Astrocyte (in vitro differentiated cells and primary cell): ENCODE measurements at regions not wholly inside any gene's neighbourhood (a gene's known extent, or its start where the extent isn't known, plus 50 kb on each side); places are given as distances from the start of the nearest gene placed in this dataset.
"Not testable (repeated sequence)": the region's sequence is repeated elsewhere in the genome, so short reads cannot be mapped to it uniquely, and the experiment has no call there.

Source experiments
- DNase-seq: peaks from one replicate; pipeline ENCODE4 v3.0.0-alpha.2; 2010; ENCODE audit warnings: low read depth
- FAIRE-seq: peaks from 2 replicates; lab custom pipeline; 2011; peaks lifted over from hg19 to GRCh38; lab: Jason Lieb, UNC
- H2AFZ ChIP-seq: 2 replicates; pipeline ENCODE4 v1.6.0; 2012; ENCODE audit warnings: low read depth, low read length, inconsistent platforms
- H3K27ac ChIP-seq: 2 replicates; pipeline ENCODE4 v1.5.1; 2011; ENCODE audit warnings: low read depth, low read length, inconsistent platforms
- H3K27me3 ChIP-seq: 2 replicates; pipeline ENCODE4 v1.6.0; 2011; ENCODE audit warnings: low read length, inconsistent platforms; ENCODE audit not compliant: insufficient read depth
- H3K36me3 ChIP-seq: 2 replicates; pipeline ENCODE4 v1.5.1; 2011; ENCODE audit warnings: low read length, inconsistent platforms; ENCODE audit not compliant: insufficient read depth
- H3K4me1 ChIP-seq: 2 replicates; pipeline ENCODE4 v1.5.1; 2011; ENCODE audit warnings: low read length, inconsistent platforms; ENCODE audit not compliant: insufficient read depth
- H3K4me2 ChIP-seq: 2 replicates; pipeline ENCODE4 v1.6.0; 2012; ENCODE audit warnings: low read length, inconsistent platforms
- H3K4me3 ChIP-seq: 2 replicates; pipeline ENCODE4 v1.5.1; 2011; ENCODE audit warnings: low read depth, mild to moderate bottlenecking, low read length, inconsistent platforms; ENCODE audit not compliant: insufficient read depth
- H3K79me2 ChIP-seq: 2 replicates; pipeline ENCODE4 v1.6.0; 2012; ENCODE audit warnings: mild to moderate bottlenecking, low read length, inconsistent platforms; ENCODE audit not compliant: insufficient read depth
- H3K9ac ChIP-seq: 2 replicates; pipeline ENCODE4 v1.6.0; 2012; ENCODE audit warnings: mild to moderate bottlenecking, low read length, inconsistent platforms
- H3K9me3 ChIP-seq: 2 replicates; pipeline ENCODE4 v1.5.1; 2012; ENCODE audit warnings: low read depth, mild to moderate bottlenecking, low read length, inconsistent platforms; ENCODE audit not compliant: insufficient read depth
- H4K20me1 ChIP-seq: 2 replicates; pipeline ENCODE4 v1.6.0; 2012; ENCODE audit warnings: low read length, inconsistent platforms; ENCODE audit not compliant: insufficient read depth
- H3K27ac Mint-ChIP-seq: one replicate; pipeline ENCODE4 v1.8.0; 2021; ENCODE audit warnings: mild to moderate bottlenecking, mixed read lengths; ENCODE audit not compliant: unreplicated experiment
- H3K27me3 Mint-ChIP-seq: one replicate; pipeline ENCODE4 v1.8.0; 2021; ENCODE audit warnings: low read depth, mixed read lengths; ENCODE audit not compliant: unreplicated experiment
- H3K36me3 Mint-ChIP-seq: one replicate; pipeline ENCODE4 v1.8.0; 2021; ENCODE audit warnings: low read depth, mixed read lengths; ENCODE audit not compliant: unreplicated experiment
- H3K4me1 Mint-ChIP-seq: one replicate; pipeline ENCODE4 v1.8.0; 2021; ENCODE audit warnings: low read depth, mixed read lengths; ENCODE audit not compliant: unreplicated experiment
- H3K4me3 Mint-ChIP-seq: one replicate; pipeline ENCODE4 v1.8.0; 2021; ENCODE audit warnings: mild to moderate bottlenecking, moderate library complexity, mixed read lengths; ENCODE audit not compliant: unreplicated experiment
- H3K9me3 Mint-ChIP-seq: one replicate; pipeline ENCODE4 v1.8.0; 2021; ENCODE audit warnings: mild to moderate bottlenecking, mixed read lengths; ENCODE audit not compliant: unreplicated experiment
- CTCF ChIP-seq: IDR thresholded peaks from 2 replicates; pipeline ENCODE4 v1.5.1; 2011; ENCODE audit warnings: low read depth, mild to moderate bottlenecking, inconsistent platforms, low read length, moderate library complexity; ENCODE audit not compliant: insufficient read depth
- EZH2 ChIP-seq: IDR thresholded peaks from 2 replicates; pipeline ENCODE4 v1.6.1; 2012; ENCODE audit warnings: mild to moderate bottlenecking, low read length, inconsistent platforms; ENCODE audit not compliant: insufficient read depth

- no peak overlapping the region for H3K4me3 ChIP-seq
- DNase-seq: no peak
- no peak overlapping the region for H3K27ac ChIP-seq
- Mint-ChIP-seq H3K4me1 (peaks cover 12% of the 10 kb centered on the region), H3K9me3 (no peaks in the 10 kb centered on the region), H3K36me3 (no peaks in the 10 kb centered on the region), H3K27me3 (peaks cover 5% of the 10 kb centered on the region), H3K4me3 (no peak overlapping the region), H3K27ac (no peak overlapping the region)
- no peak overlapping the region for H2AFZ ChIP-seq
- peaks cover 21% of the 10 kb centered on the region for H3K4me1 ChIP-seq
- H3K79me2 ChIP-seq: no peaks in the 10 kb centered on the region
- no peak for FAIRE-seq
- no peak overlapping the region for H3K9ac ChIP-seq
- H4K20me1 ChIP-seq: no peaks in the 10 kb centered on the region
- no peaks in the 10 kb centered on the region for H3K36me3 ChIP-seq
- H3K27me3 ChIP-seq: peaks cover 2% of the 10 kb centered on the region
- TF ChIP-seq EZH2 (no peak), CTCF (no peak)
- no peaks in the 10 kb centered on the region for H3K9me3 ChIP-seq
- H3K4me2 ChIP-seq: no peak overlapping the region
Observed at GRCh38 chr16:29304251-29304650, 102.3 kb downstream of the NPIPB11 start.

DNA sequence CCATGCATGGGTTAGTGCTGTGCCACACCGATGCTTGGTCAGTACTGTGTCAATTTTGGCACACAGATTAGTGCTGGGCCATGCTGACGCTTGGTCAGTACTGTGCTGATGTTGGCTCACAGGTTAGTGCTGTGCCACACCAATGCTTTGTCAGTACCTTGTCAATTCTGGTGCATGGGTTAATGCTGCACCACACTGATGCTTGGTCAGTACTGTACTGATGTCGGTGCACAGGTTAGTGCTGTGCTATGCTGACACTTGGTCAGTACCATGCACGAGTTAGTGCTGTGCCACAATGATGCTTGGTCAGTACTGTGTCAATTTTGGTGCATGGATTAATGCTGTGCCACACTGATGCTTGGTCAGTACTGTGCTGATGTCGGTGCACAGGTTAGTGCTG is 103.0 kb downstream of the NPIPB11 start:
- no peaks in the 10 kb centered on the region for H3K9me3 ChIP-seq
- H3K79me2 ChIP-seq: no peaks in the 10 kb centered on the region
- H2AFZ ChIP-seq: no peak overlapping the region
- Mint-ChIP-seq H3K4me1 (peaks cover 12% of the 10 kb centered on the region), H3K36me3 (no peaks in the 10 kb centered on the region), H3K4me3 (no peak overlapping the region), H3K9me3 (no peaks in the 10 kb centered on the region), H3K27ac (no peak overlapping the region), H3K27me3 (peaks cover 5% of the 10 kb centered on the region)
- DNase-seq: no peak
- no peak for TF ChIP-seq EZH2
- no peak for TF ChIP-seq CTCF
- no peak overlapping the region for H3K9ac ChIP-seq
- no peaks in the 10 kb centered on the region for H3K36me3 ChIP-seq
- H3K4me1 ChIP-seq: peaks cover 18% of the 10 kb centered on the region
- H3K27ac ChIP-seq: no peak overlapping the region
- peaks cover 2% of the 10 kb centered on the region for H3K27me3 ChIP-seq
- H4K20me1 ChIP-seq: no peaks in the 10 kb centered on the region
- no peak overlapping the region for H3K4me2 ChIP-seq
- no peak overlapping the region for H3K4me3 ChIP-seq
- no peak for FAIRE-seq

- Histone ChIP-seq H4K20me1 (no peaks in the 10 kb centered on the region), H3K4me1 (peaks cover 13% of the 10 kb centered on the region), H3K4me2 (no peak overlapping the region), H2AFZ (no peak overlapping the region), H3K9me3 (no peaks in the 10 kb centered on the region), H3K27me3 (peaks cover 2% of the 10 kb centered on the region), H3K9ac (no peak overlapping the region), H3K27ac (no peak overlapping the region), H3K4me3 (no peak overlapping the region), H3K36me3 (no peaks in the 10 kb centered on the region), H3K79me2 (no peaks in the 10 kb centered on the region)
- TF ChIP-seq EZH2: no peak
- no peak for TF ChIP-seq CTCF
- FAIRE-seq: no peak
- no peak overlapping the region for H3K4me3 Mint-ChIP-seq
- H3K27me3 Mint-ChIP-seq: peaks cover 5% of the 10 kb centered on the region
- peaks cover 11% of the 10 kb centered on the region for H3K4me1 Mint-ChIP-seq
- H3K27ac Mint-ChIP-seq: no peak overlapping the region
- no peaks in the 10 kb centered on the region for H3K36me3 Mint-ChIP-seq
- H3K9me3 Mint-ChIP-seq: no peaks in the 10 kb centered on the region
- no peak for DNase-seq
Observed at GRCh38 chr16:29302976-29303375, 103.5 kb downstream of the NPIPB11 start.

GRCh38 chr16:29302433-29302832 is 104.1 kb downstream of the NPIPB11 start:
- not testable (repeated sequence) for H3K4me1 Mint-ChIP-seq, H3K4me1 ChIP-seq, H3K9ac ChIP-seq, H3K4me3 ChIP-seq, H2AFZ ChIP-seq, H3K79me2 ChIP-seq, H3K27me3 Mint-ChIP-seq, H3K36me3 ChIP-seq, H3K9me3 Mint-ChIP-seq, H3K9me3 ChIP-seq, H3K36me3 Mint-ChIP-seq, DNase-seq, H3K27ac ChIP-seq, H3K27me3 ChIP-seq, H3K4me3 Mint-ChIP-seq, H4K20me1 ChIP-seq, FAIRE-seq, H3K4me2 ChIP-seq
- peak overlapping the region; percentile 66 for H3K27ac Mint-ChIP-seq
